ENCODE measurements at regions not wholly inside any gene's neighbourhood (a gene's known extent, or its start where the extent isn't known, plus 50 kb on each side); places are given as distances from the start of the nearest gene placed in this dataset.

DNA sequence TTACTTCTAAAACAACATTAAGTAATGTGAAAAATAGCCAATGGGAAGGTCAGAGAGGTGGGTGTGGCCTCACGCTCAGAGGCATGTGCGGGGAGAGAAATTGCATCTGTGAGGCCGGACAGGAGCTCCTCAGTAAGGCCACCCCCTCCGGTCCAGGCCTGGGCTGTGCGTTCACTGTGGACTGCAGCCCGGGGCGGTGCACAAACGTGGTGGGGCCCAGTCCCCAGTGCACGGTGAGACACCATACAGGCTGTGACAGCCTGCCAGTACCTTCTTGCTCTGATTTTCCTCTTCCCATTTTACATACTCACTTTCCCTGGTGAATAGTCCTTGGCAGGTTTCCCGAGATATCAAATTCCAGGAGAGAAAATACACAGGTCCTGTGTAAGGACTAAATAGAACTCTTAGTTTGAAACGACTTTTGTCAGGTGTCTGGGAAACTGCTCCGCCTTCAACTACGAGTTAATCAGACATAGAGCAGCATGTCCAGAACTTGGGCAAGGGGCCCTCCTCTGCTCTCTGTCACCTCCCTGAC, 174.1 kb upstream of the MKI67 start:
- no peak overlapping the region for H2AFZ ChIP-seq (ENCODE audit: low read length)
- no peak for TF ChIP-seq CTCF (IDR thresholded peaks at IDR 0.05; ENCODE audit: low read length)
- no peak for TF ChIP-seq EZH2 (IDR thresholded peaks at IDR 0.05; ENCODE audit: borderline replicate concordance, low read length)

GRCh38 chr10:128301051-128301450, 174.8 kb upstream of the MKI67 start:
- H3K4me2 ChIP-seq (ENCODE audit: low read length) = no peak overlapping the region
- no peaks in the 10 kb centered on the region for H3K27me3 ChIP-seq (ENCODE audit: insufficient read depth, low read length)
- TF ChIP-seq CTCF (IDR thresholded peaks at IDR 0.05; ENCODE audit: low read length) (no peak), EZH2 (IDR thresholded peaks at IDR 0.05; ENCODE audit: borderline replicate concordance, low read length) (no peak)
- H3F3A ChIP-seq (ENCODE audit: insufficient read depth, low read length) = no peaks in the 10 kb centered on the region
- H3K9me2 ChIP-seq (ENCODE audit: low read depth, low read length) = no peaks in the 10 kb centered on the region
- H3K4me3 ChIP-seq (ENCODE audit: low read depth, low read length, poor library complexity, severe bottlenecking) = no peak overlapping the region
- H3K27ac ChIP-seq (ENCODE audit: low read depth, low read length, poor library complexity, severe bottlenecking) = no peak overlapping the region
- no peak overlapping the region for H3K9ac ChIP-seq (ENCODE audit: low read length)
- H4K20me1 ChIP-seq (ENCODE audit: insufficient read depth, low read length) = no peaks in the 10 kb centered on the region
- H3K9me3 ChIP-seq (ENCODE audit: low read length) = no peaks in the 10 kb centered on the region
- H3K36me3 ChIP-seq (ENCODE audit: insufficient read depth, low read length) = no peaks in the 10 kb centered on the region
- H3K79me2 ChIP-seq (ENCODE audit: insufficient read depth, low read length) = no peaks in the 10 kb centered on the region
- H3K4me1 ChIP-seq (ENCODE audit: insufficient read depth, low read length, severe bottlenecking) = no peaks in the 10 kb centered on the region
- H2AFZ ChIP-seq (ENCODE audit: low read length) = no peak overlapping the region

More for the DNA sequence above, 174.1 kb upstream of the MKI67 start:
- H3K4me1 ChIP-seq (ENCODE audit: insufficient read depth, low read length, severe bottlenecking) = no peaks in the 10 kb centered on the region
- H4K20me1 ChIP-seq (ENCODE audit: insufficient read depth, low read length) = no peaks in the 10 kb centered on the region
- no peaks in the 10 kb centered on the region for H3K9me2 ChIP-seq (ENCODE audit: low read depth, low read length)
- no peaks in the 10 kb centered on the region for H3F3A ChIP-seq (ENCODE audit: insufficient read depth, low read length)
- no peaks in the 10 kb centered on the region for H3K79me2 ChIP-seq (ENCODE audit: insufficient read depth, low read length)
- H3K27ac ChIP-seq (ENCODE audit: low read depth, low read length, poor library complexity, severe bottlenecking) = no peak overlapping the region
- no peaks in the 10 kb centered on the region for H3K9me3 ChIP-seq (ENCODE audit: low read length)
- H3K4me3 ChIP-seq (ENCODE audit: low read depth, low read length, poor library complexity, severe bottlenecking) = no peak overlapping the region
- H3K9ac ChIP-seq (ENCODE audit: low read length) = no peak overlapping the region
- no peaks in the 10 kb centered on the region for H3K36me3 ChIP-seq (ENCODE audit: insufficient read depth, low read length)
- no peak overlapping the region for H3K4me2 ChIP-seq (ENCODE audit: low read length)
- no peaks in the 10 kb centered on the region for H3K27me3 ChIP-seq (ENCODE audit: insufficient read depth, low read length)

GRCh38 chr10:128302808-128303207, 176.6 kb upstream of the MKI67 start:
- Histone ChIP-seq H3K79me2 (ENCODE audit: insufficient read depth, low read length) (no peaks in the 10 kb centered on the region), H3F3A (ENCODE audit: insufficient read depth, low read length) (no peaks in the 10 kb centered on the region), H2AFZ (ENCODE audit: low read length) (no peak overlapping the region), H3K27me3 (ENCODE audit: insufficient read depth, low read length) (no peaks in the 10 kb centered on the region), H3K9me2 (ENCODE audit: low read depth, low read length) (no peaks in the 10 kb centered on the region), H3K36me3 (ENCODE audit: insufficient read depth, low read length) (no peaks in the 10 kb centered on the region), H3K4me1 (ENCODE audit: insufficient read depth, low read length, severe bottlenecking) (no peaks in the 10 kb centered on the region), H3K9ac (ENCODE audit: low read length) (no peak overlapping the region), H3K4me2 (ENCODE audit: low read length) (no peak overlapping the region), H3K27ac (ENCODE audit: low read depth, low read length, poor library complexity, severe bottlenecking) (no peak overlapping the region), H3K4me3 (ENCODE audit: low read depth, low read length, poor library complexity, severe bottlenecking) (no peak overlapping the region), H3K9me3 (ENCODE audit: low read length) (no peaks in the 10 kb centered on the region), H4K20me1 (ENCODE audit: insufficient read depth, low read length) (no peaks in the 10 kb centered on the region)
- TF ChIP-seq CTCF (IDR thresholded peaks at IDR 0.05; ENCODE audit: low read length) (no peak), EZH2 (IDR thresholded peaks at IDR 0.05; ENCODE audit: borderline replicate concordance, low read length) (no peak)
